ENCODE measurements at regions not wholly inside any gene's neighbourhood (a gene's known extent, or its start where the extent isn't known, plus 50 kb on each side); places are given as distances from the start of the nearest gene placed in this dataset.

DNA sequence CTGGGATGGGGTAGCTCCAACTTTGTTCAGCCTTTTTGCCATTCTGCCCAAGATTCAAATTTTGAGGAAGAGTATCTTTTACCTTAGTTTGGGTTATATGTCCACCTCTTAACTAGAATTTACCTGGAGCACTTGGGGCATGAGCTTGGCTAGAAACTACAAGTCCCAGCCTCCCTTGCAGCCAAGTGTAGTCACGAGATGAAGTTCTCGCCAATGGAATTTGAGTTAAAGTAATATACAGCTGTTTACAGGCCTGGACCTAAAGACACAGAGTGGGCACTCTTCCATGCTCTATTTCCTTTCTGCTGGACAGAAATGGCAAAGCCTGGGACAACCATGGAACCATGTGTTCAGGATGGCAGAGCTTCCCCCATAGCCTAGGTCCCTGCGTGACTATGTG, 233.6 kb upstream of the GATB start:
- peaks cover 7% of the 10 kb centered on the region in 2 experiments; a peak in 2 of 5 replicates for H3K9me3 Mint-ChIP-seq
- Histone ChIP-seq H3K27ac (ENCODE audit: insufficient read length, low read depth, low read length) (no peak overlapping the region), H3K27me3 (ENCODE audit: insufficient read depth, low read length) (no peaks in the 10 kb centered on the region), H4K91ac (ENCODE audit: insufficient read length, low read depth, low read length) (no peak overlapping the region), H3K79me1 (ENCODE audit: insufficient read depth, low read depth, low read length, poor library complexity, severe bottlenecking) (no peaks in the 10 kb centered on the region), H3T11ph (ENCODE audit: low read length) (no peak overlapping the region), H4K20me1 (ENCODE audit: control insufficient read depth, insufficient read depth, insufficient read length) (no peaks in the 10 kb centered on the region), H3K23ac (ENCODE audit: insufficient read length, low read depth, low read length) (no peak overlapping the region), H3K23me2 (ENCODE audit: insufficient read length, low read depth, low read length, poor library complexity, severe bottlenecking) (no peaks in the 10 kb centered on the region), H3K9ac (ENCODE audit: extremely low read depth, insufficient read length, low read length) (no peak overlapping the region), H3K4me2 (ENCODE audit: insufficient read depth, insufficient read length, low read length) (no peak overlapping the region), H3K18ac (ENCODE audit: insufficient read length, low read depth, low read length) (no peak overlapping the region), H2BK20ac (ENCODE audit: low read depth, low read length, poor library complexity, severe bottlenecking) (no peak overlapping the region), H2AK5ac (ENCODE audit: insufficient read length, low read length) (no peak overlapping the region), H3K14ac (ENCODE audit: insufficient read depth, low read length) (no peak overlapping the region), H3K9me3 (ENCODE audit: control insufficient read depth, low read depth, low read length) (no peaks in the 10 kb centered on the region), H2BK120ac (ENCODE audit: low read depth, low read length, poor library complexity, severe bottlenecking) (no peak overlapping the region), H3K56ac (ENCODE audit: insufficient read length, low read depth, low read length) (no peak overlapping the region), H4K8ac (replicated peaks; ENCODE audit: insufficient read length, low read depth, low read length) (no peak overlapping the region), H3K4ac (ENCODE audit: low read depth, low read length) (no peak overlapping the region), H3K4me1 (ENCODE audit: insufficient read depth, low read length) (peaks cover 15% of the 10 kb centered on the region; the same call in 1 of the 2 replicates), H2AFZ (ENCODE audit: low read length) (peak overlapping the region; percentile 16), H2BK5ac (ENCODE audit: insufficient read length, low read length) (no peak overlapping the region), H2BK12ac (ENCODE audit: insufficient read length, low read depth, low read length) (no peak overlapping the region), H4K5ac (ENCODE audit: insufficient read length, low read depth, low read length) (no peak overlapping the region), H3K79me2 (ENCODE audit: insufficient read depth, low read length) (no peaks in the 10 kb centered on the region), H2BK15ac (ENCODE audit: low read depth, low read length) (no peak overlapping the region)
- H3K27me3 Mint-ChIP-seq (ENCODE audit: low read depth) = no peaks in the 10 kb centered on the region; the same call in 1 of the 2 replicates
- no peak overlapping the region for H3K27ac Mint-ChIP-seq
- H3K36me3 Mint-ChIP-seq (ENCODE audit: insufficient read depth in 1 of 3, low read depth in 3 of 3) = peaks cover 0 to 6% (median 3%) of the 10 kb centered on the region in 3 experiments; a peak in 2 of 7 replicates
- peaks cover 33 to 41% of the 10 kb centered on the region in 2 experiments for H3K4me1 Mint-ChIP-seq
- DNase-seq = no peak
- no CpG with 5 or more reads among the region's 3 CpGs for WGBS (ENCODE audit: extremely low coverage, insufficient read length, low lambda C conversion rate)
- H3K4me3 Mint-ChIP-seq = no peak overlapping the region
- TF ChIP-seq, protein P1, sequence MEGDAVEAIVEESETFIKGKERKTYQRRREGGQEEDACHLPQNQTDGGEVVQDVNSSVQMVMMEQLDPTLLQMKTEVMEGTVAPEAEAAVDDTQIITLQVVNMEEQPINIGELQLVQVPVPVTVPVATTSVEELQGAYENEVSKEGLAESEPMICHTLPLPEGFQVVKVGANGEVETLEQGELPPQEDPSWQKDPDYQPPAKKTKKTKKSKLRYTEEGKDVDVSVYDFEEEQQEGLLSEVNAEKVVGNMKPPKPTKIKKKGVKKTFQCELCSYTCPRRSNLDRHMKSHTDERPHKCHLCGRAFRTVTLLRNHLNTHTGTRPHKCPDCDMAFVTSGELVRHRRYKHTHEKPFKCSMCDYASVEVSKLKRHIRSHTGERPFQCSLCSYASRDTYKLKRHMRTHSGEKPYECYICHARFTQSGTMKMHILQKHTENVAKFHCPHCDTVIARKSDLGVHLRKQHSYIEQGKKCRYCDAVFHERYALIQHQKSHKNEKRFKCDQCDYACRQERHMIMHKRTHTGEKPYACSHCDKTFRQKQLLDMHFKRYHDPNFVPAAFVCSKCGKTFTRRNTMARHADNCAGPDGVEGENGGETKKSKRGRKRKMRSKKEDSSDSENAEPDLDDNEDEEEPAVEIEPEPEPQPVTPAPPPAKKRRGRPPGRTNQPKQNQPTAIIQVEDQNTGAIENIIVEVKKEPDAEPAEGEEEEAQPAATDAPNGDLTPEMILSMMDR (conservative IDR thresholded peaks at IDR 0.05) = no peak
